Stomach (tissue), 8 donors: ENCODE measurements at regions not wholly inside any gene's neighbourhood (a gene's known extent, or its start where the extent isn't known, plus 50 kb on each side); places are given as distances from the start of the nearest gene placed in this dataset.

ENCODE experiments used
- DNase-seq, 2 donors: peaks; one replicate each; pipeline versions ENCODE4 v3.0.0 to v3.0.0-alpha.2; 2013 to 2019
- H3K27ac ChIP-seq, 5 donors: fragments of 200-600 bp in 4 of 5; sonication (generic) in 4 of 5; one replicate each; pipeline ENCODE4 v1.5.1; 2013 to 2019; ENCODE audit warnings: mild to moderate bottlenecking in 1 of 5, moderate library complexity in 1 of 5
- H3K27me3 ChIP-seq, 3 donors: fragments of 200-600 bp; sonication (generic); one replicate each; pipeline ENCODE4 v1.5.1; 2017 to 2019; ENCODE audit warnings: mixed run types in 1 of 3
- H3K36me3 ChIP-seq, 4 donors: fragments of 200-600 bp; sonication (generic); 1 replicate in 3 of 4; 2 replicates in 1 of 4; pipeline ENCODE4 v1.5.1; 2016 to 2019
- H3K4me1 ChIP-seq, 4 donors: fragments of 200-600 bp; sonication (generic); one replicate each; pipeline ENCODE4 v1.5.1; 2016 to 2019
- H3K4me3 ChIP-seq, 4 donors: fragments of 200-600 bp; sonication (generic) in 3 of 4; one replicate each; pipeline ENCODE4 v1.5.1; 2016 to 2019; ENCODE audit warnings: mild to moderate bottlenecking in 1 of 4
- H3K9me3 ChIP-seq, 4 donors: fragments of 200-600 bp; sonication (generic); one replicate each; pipeline ENCODE4 v1.5.1; 2016 to 2019
- CTCF ChIP-seq, 7 experiments: fragments of 450-650 bp in 4 of 7; fragments of 200-600 bp in 3 of 7; sonication (generic) in 3 of 7; IDR thresholded peaks; one replicate each; pipeline ENCODE4 v1.5.1; 2016 to 2019; ENCODE audit warnings: antibody characterized with exemption in 7 of 7, control low read depth in 2 of 7, mild to moderate bottlenecking in 1 of 7
- EP300 ChIP-seq: sonication (generic); formaldehyde crosslinking; IDR thresholded peaks from one replicate; pipeline ENCODE4 v1.6.1; 2017; ENCODE audit warnings: antibody characterized with exemption
- POLR2A ChIP-seq, 4 donors: fragments of 450-650 bp; IDR thresholded peaks; one replicate each; pipeline ENCODE4 v1.6.1; 2016; ENCODE audit warnings: antibody characterized with exemption in 4 of 4, control low read depth in 2 of 4, mild to moderate bottlenecking in 1 of 4, moderate library complexity in 1 of 4
- POLR2AphosphoS5 ChIP-seq, 3 donors: sonication (generic); formaldehyde crosslinking; IDR thresholded peaks; one replicate each; pipeline ENCODE4 v1.6.1; 2016; ENCODE audit warnings: antibody characterized with exemption in 3 of 3
- WGBS, 5 donors: extraction: QIAGEN DNeasy Blood & Tissue Kit in 3 of 5; methylation state at CpG; one replicate each; pipeline versions ENCODE4 v1.1.5 to v1.1.7; 2013 to 2018; 5-methylcytosine and 5-hydroxymethylcytosine counted together
- intact Hi-C: fragments of 100-400 bp; cut with DNase I; formaldehyde crosslinking; loops from one replicate; pipeline ENCODE4 v1.15.1; 2023; ENCODE audit warnings: low total_unique reads
- donor health status: healthy with polysubstance abuse.
- donor health status: Bipolar disorder and iron deficiency.
- donor health status: healthy.

- Histone ChIP-seq H3K27ac (no peak overlapping the region), H3K27me3 (no peaks in the 10 kb centered on the region), H3K9me3 (no peaks in the 10 kb centered on the region), H3K4me1 (peaks cover 0 to 21% (median 14%) of the 10 kb centered on the region in 4 donors), H3K36me3 (no peaks in the 10 kb centered on the region), H3K4me3 (no peak overlapping the region)
- DNase-seq = no peak
- WGBS, 5 donors = 48 to 59% (median 54%) methylated on average over 4 of the region's 4 CpGs
- intact Hi-C loops = loop anchor here (10.0 kb wide), 1 partner anchor 64 kb away; no protein-coding TSS in a partner anchor
- TF ChIP-seq CTCF (IDR thresholded peaks at IDR 0.05) = no peak
- no peak for TF ChIP-seq EP300
- TF ChIP-seq POLR2A (IDR thresholded peaks at IDR 0.05) = no peak
- TF ChIP-seq POLR2AphosphoS5 (IDR thresholded peaks at IDR 0.05) = no peak
These were observed 454.5 kb downstream of the RASEF start for GRCh38 chr9:82608487-82608886.

DNA sequence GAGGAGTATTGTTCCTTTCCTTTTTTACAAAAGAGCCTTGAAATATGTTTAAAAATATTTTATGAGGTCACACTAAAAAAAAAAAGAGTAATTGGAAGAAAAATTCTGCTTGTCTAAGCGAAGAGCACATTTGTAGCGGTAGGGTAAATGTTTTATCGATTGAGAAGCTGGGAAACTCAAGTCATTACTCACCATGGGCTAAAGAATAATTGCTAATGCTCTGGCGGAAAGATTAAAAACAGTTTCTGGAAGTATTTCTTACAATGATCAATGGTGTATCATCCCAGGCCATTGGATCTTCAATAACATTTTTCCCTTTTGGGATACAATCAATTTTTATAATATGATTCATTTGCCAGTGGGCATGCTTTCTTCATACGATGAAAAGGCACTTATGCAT, 450.0 kb downstream of the RASEF start:
- Histone ChIP-seq H3K4me1 (no peaks in the 10 kb centered on the region), H3K4me3 (no peak overlapping the region), H3K36me3 (no peaks in the 10 kb centered on the region), H3K9me3 (no peaks in the 10 kb centered on the region), H3K27ac (no peak overlapping the region), H3K27me3 (no peaks in the 10 kb centered on the region)
- TF ChIP-seq CTCF (IDR thresholded peaks at IDR 0.05) = no peak
- no peak for TF ChIP-seq EP300
- no peak for TF ChIP-seq POLR2A (IDR thresholded peaks at IDR 0.05)
- no peak for TF ChIP-seq POLR2AphosphoS5 (IDR thresholded peaks at IDR 0.05)
- DNase-seq = no peak
- intact Hi-C loops = no loop called here
- WGBS, 5 donors = 86 to 92% (median 88%) methylated on average over 5 of the region's 5 CpGs

DNA sequence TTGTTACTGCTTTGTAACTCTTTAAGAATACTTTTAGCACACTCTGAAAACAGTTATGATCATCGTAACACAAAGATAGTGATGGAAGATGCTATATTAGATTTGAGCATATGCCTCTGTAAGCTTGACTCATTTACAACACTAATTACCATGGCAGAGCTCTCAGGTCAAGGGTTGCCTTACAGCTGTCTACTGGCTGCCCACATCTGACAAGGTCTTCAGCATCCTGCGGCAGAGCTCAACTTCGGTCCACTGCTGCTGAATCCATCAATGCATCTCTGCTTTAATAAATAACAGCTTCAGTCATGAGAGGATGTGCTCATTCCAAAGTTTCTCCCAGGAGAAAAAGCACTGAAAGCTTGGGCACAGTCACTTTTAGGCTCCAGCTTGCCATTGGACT, 449.4 kb downstream of the RASEF start:
- TF ChIP-seq POLR2AphosphoS5 (IDR thresholded peaks at IDR 0.05) (no peak), POLR2A (IDR thresholded peaks at IDR 0.05) (no peak), CTCF (IDR thresholded peaks at IDR 0.05) (no peak), EP300 (no peak)
- intact Hi-C loops = no loop called here
- H3K27me3 ChIP-seq = no peaks in the 10 kb centered on the region
- no peak overlapping the region for H3K4me3 ChIP-seq
- H3K36me3 ChIP-seq = no peaks in the 10 kb centered on the region
- WGBS, 5 donors = 84 to 96% (median 94%) methylated on average over 3 of the region's 3 CpGs
- H3K27ac ChIP-seq = no peak overlapping the region
- no peak for DNase-seq
- H3K4me1 ChIP-seq = no peaks in the 10 kb centered on the region
- H3K9me3 ChIP-seq = no peaks in the 10 kb centered on the region

GRCh38 chr9:82616545-82616944, 446.4 kb downstream of the RASEF start:
- intact Hi-C loops = no loop called here
- H3K9me3 ChIP-seq = no peaks in the 10 kb centered on the region
- H3K4me3 ChIP-seq = no peak overlapping the region
- H3K27me3 ChIP-seq = no peaks in the 10 kb centered on the region
- DNase-seq = no peak
- WGBS, 5 donors = 61 to 73% (median 67%) methylated on average over 3 of the region's 3 CpGs
- TF ChIP-seq POLR2A (IDR thresholded peaks at IDR 0.05) (no peak), CTCF (IDR thresholded peaks at IDR 0.05) (no peak), EP300 (no peak), POLR2AphosphoS5 (IDR thresholded peaks at IDR 0.05) (no peak)
- H3K27ac ChIP-seq = no peak overlapping the region
- H3K4me1 ChIP-seq = no peaks in the 10 kb centered on the region
- H3K36me3 ChIP-seq = no peaks in the 10 kb centered on the region
